ENCODE measurements at regions not wholly inside any gene's neighbourhood (a gene's known extent, or its start where the extent isn't known, plus 50 kb on each side); places are given as distances from the start of the nearest gene placed in this dataset.

DNA sequence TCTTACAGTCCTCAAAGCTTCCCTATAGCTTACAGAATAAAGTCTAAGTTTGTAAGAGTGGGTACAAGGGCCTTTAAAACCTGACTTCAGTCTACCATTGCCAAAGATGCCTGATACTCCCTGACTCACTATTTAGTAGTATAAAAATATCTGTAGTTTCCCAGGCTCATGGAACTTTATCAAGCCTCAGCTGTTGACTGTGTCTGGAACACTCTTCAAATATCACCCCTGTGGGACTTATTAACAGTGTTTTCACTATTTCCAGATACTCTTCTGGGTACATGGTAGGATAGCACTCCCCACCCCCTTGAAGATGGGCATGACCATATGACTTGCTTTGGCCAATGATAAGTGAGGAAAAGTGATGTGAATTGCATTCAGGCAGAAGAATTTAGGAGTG, 105.3 kb upstream of the TENT5A start:
- no peak for DNase-seq

DNA sequence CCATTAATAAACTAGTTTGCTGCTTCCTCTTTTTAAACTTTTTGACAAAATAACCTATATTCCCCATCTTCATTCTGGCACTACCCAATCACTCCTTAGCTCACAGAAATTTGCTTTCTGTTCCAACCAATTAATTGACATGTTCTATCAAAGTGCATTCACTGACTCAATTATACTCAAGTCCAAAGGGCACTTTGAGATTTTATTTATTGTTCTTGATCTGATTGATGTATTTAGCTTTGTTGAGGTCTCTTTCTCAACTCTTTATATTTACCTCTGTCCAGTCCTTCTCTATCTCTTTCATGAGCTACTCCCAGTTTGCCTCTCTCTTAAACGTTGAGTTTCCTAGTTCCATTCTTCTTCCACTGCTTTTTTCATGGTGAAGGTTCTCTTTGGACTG, 104.4 kb upstream of the TENT5A start:
- DNase-seq: no peak

DNA sequence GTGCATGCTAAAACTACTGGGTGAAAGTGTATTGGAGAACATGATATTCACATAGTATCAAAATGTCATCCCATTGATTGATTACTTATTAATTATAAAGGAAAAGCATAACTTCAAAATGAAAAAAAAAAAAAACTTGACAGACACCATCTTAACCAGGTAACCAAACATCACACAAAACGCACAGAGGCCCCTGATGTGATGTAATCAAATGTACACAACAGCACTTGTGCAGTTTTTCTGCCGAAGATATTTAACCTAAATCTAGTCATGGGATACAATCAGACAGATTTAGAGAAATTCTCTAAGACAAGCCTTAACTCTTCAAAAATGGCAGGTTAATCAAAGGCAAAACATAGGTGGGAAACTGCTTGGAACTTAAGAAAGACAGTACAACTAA, 102.0 kb upstream of the TENT5A start:
- no peak for DNase-seq

DNA sequence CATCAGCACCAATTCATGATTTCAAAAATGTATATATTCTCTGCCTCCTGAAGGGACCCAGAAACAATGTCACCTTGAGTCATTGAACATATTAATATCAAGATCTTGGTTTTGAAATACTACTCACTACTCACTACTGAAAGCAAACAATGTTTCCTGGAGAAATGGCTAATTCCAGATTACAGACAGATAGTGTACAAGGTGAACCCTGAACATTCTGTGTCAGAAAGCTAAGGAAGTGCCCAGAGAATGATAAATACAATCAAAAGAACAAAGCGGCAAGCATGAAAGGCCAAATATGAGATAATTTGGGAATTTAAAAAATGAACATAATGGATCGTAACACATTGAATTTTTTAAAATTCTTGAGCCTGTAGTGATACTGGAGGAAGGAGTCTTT, 101.5 kb upstream of the TENT5A start:
- no peak for DNase-seq

DNA sequence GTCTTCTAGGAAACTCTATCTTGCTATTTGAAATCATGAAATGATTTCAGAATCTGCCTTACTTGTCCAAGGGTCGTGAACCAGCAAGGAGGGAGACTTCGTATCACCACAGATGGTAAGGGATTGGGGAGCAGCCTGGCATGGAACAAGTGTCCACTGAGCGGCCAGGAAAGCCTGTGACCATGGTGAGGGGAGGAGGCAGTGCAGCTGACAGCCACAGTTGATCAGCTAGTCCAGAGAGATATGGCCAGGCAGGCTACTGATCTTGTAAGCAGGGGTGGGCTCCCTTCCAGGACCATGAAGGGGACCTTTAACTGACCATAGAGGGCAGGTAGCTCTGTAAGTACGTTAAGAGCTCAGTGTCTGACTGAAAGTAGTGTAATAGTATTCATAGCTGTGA, 96.8 kb upstream of the TENT5A start:
- DNase-seq: no peak

DNA sequence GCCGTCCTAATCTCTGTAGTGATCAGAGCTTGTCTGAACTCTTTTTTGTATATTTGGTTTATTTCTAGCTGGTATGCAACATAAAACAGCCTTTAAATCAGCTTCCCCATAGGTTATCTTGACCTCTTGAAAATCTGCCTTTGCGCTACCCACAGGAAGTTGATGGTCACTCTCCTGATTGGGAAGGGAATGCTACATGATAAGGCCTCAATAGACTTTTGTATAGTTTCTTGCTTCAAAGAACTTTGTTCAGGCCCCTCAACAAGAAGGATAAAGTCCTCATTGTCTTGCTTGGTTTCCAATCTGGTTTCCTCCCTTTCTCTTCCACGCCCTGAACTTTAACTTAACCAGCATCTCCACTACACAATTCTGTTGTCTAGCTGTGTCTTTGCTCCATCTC, 95.4 kb upstream of the TENT5A start:
- no peak for DNase-seq

DNA sequence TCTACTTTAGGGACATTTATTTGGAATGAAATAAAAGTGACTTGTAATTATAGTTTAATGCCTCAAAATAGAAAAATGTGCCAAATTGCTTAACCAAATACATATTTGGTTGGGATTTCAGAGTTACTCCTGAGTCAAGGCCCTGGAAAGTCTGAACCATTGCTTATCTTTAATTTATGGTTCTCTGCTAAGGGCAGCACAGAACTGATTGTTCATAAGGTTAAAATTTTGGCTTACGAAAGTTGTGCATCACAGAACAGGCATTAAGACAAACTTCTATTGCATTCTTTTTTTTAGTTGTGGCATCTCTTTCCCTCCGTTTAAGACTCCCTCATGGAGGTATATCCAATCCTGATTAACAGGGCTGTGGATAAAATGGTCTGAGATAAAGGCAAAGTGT, 92.2 kb upstream of the TENT5A start:
- DNase-seq: no peak

DNA sequence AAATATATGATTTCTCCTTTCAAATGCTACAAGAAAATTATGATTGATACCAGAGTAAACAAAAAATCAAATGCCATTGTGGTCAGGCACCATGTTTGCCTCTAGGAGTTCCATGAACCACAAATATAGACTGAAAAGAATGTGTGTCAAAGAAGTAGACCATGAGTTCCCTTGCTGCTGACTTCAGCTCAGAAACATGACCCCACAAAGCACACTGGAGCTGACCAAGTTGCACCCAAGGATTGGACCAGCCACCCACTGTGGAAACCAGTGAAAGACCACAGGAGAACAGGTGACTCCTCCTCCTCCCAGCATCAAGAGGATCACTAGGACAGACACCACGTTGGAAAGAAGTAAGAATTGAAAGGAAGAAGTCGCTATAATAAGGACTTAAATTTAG, 90.8 kb upstream of the TENT5A start:
- DNase-seq: no peak

DNA sequence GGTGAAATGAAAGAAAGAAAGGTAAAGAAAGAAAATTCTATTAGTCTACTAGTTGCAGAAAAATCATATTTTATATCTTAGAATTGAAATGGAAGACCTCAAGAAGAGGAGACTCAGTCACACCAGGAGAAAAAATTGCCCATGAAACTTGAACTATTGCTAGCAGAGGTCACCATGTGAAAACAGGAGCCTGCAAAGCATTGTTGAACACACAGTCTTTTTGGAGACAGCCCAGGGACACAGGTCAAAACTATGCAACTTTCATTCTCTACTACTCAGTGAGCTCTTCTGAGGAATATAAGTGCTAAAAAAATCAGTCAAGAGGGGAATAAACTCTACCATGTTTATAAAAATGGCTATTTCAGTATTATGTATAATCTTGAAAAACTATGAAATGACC, 89.8 kb upstream of the TENT5A start:
- DNase-seq: no peak

DNA sequence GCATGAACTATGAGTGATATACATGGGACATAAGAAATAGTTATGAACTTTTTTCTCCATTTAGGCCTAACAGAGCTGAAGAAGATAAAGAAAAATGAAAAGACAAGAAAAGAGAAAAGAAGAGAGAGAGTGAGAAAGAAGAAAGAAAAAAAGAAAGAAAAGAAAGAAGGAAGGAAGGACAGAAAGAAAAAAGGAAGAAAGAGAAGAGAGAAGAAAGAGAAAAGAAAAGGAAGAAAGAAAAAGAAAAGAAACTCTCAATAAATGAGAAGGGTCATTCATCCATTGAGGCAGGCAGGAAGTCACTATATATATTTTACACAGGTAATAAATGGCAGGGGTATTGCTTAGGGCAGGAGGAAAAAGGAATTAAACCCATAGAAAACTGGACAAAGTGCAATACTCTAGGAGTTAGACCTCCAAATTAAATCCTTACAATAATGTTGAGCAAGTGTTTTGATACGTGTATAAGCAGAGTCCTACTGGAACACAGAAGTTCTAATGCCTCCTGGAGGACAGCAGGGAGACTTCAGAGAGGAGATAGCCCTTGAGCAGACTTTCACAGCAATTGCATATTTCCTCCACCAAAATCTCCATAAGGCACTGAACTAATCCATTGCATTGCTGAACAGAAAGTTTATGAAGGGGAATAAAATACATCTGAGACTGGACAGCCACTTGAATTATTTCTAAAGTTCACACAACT, 86.4 kb upstream of the TENT5A start:
- no peak for DNase-seq

DNA sequence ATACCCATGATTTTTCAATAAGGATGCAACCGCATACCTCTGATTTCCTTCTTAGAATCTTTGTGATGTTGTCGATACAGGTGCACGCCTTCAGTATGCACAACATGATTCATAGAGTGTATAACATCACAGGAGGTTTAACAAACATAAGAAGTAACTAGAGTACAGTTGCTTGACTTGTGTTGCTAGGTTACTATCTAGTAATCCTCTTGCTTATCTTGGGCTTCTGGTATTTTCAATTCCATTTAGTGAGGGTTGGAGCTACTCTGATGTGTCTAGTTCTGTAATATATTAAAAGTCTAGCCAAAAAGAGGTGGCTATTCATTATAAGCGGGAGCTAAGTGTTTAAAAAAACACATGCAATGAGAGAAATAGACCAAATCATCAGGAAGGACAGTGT, 85.5 kb upstream of the TENT5A start:
- DNase-seq: no peak

DNA sequence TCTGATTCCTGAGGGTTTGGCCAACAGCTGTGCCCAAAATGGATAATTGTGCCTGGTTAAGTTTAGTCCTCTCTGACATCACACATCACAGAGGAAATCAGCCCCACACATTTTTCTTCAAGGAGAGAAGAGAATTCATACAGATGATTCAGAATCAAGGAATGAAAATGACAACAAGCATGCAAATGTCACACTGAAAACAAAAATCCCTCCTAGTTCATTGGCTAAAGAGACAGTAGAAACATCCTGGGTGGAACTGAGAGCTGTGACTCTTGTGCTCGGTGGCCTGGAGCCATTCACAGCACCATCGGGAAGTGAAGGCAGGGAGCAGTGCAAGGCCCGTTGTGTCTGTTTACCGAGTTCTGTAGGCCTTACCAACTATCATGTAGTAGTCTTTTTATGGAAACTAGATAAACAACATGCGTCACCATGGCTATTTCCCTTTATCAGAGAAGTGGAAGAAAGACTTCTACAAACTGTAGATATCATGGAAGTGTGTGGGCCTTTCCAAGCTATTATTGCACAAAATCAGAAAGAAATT, 81.7 kb upstream of the TENT5A start:
- no peak for DNase-seq

DNA sequence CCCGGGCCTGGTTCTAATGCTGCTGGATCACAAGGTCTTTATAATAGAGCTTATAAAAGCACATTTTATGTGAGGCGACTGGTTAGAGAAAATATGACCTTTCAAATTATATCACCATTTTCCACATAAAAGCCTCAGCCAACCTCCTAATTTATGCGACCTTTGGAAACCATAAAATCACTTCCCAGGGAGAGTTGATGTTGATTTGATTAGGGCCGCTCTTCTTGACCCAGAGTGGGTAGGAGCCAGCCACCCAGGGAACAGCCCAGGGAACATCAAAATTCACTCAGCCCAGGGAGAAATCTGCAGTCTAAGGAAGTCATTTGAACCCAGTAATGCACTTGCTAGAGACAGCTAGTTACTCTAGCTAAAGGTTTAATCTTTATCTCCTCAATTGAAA, 79.8 kb upstream of the TENT5A start:
- no peak for DNase-seq

DNA sequence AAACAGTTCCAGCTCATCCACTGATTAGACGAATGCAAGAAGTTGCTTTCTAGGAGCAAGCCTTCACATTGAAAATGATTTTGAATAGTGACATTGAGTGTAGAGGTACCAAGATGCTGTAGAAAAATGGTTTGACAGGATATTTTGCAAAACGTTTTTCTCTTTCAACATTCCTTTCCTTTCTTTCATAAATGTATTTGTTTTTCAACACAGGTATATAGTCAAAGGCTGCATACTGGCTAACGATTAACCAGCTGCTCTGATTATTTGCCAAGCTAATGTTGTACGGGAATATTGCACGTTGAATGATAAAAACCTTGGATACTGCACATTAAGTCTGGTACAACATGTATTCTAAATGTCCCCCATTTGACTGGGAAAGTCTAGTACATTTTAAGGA, 78.8 kb upstream of the TENT5A start:
- DNase-seq: no peak

DNA sequence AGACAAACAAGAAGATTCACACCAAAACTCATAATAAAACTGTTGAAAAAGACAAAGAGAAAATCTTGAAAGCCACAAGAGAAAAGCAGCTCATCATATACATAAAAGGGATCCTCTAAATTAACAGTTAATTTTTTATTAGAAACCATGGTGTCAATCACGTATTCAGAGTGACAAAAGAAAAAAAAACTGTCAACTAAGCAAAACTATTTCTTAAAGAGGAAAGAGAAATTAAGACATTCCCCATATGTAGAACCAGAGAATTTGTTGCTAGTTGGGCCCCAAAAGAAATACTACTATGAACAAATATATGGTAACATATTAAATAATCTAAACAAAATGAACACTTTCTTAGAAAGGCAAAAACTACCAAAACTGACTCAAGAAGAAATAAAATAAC, 74.3 kb upstream of the TENT5A start:
- no peak for DNase-seq

DNA sequence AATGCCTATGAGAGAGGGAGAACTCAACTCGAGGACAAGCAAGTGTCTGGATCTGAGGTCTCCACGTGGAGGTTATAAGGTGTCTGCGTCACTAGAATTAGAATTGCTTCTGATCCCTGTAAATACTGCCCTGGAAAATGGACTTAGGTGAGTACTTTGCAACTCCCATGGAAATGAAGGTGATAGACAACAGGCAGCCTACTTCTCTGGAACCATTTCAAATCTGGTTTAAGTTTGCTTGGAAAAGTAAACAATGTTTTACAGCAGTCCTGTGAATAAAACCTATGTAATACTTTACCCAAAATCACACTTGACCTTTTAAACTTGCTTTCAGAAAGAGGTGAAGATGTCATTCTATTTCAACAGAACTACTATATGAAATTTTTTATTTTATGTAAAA, 70.1 kb upstream of the TENT5A start:
- no peak for DNase-seq

DNA sequence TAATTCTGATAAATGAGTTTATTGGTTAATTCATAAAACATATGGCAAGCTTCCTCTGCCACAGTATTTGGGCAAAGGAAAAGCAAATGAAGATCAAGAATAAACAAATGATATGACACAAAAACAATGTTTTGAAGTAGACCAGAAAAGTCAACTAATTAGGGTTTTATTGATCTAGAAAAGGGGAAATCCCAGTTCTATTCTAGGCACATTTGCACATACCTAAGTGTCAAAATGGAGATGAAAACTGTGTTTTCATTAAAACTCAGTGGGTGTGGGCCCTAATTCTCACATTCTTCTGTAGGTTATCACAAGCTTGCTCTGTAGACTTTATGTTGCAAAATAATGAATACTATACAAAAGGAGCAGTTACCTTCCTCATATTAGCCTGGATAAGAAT, 69.0 kb upstream of the TENT5A start:
- no peak for DNase-seq

DNA sequence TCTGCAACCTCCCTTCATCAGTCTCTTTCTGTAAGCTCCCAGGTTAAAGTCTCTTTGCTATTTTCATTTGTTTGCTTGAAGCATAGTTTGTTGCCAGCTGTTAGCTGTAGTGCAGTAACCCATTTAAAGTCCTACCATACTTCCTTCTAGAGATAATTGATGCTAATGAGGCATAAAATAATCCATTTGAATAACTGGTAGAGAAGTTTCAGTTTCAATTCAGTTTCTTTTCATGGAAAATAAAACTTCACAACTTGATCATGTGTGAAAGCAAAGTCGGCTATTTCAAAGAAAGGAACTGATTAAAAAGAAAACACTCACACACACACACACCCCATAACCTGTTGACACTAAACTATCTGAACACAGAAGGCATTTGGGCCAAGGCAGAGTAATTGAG, 68.5 kb upstream of the TENT5A start:
- no peak for DNase-seq

DNA sequence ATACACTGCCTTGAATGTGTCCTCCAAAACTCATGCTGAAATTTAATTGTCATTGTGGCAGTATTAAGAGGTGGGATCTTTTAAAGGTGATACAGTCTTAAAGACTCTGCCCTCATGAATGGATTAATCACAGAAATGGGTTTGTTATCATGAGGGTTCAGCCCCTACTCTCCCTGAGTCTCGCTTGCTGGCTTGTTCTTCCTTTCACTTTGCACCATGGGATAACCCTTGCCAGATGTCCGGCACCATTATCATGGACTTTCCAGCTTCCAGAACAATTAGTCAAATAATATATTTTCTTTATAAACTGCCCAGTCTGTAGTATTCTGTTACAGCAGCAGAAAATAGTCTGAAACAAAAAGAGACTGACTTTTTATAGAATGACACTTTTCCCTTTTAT, 67.9 kb upstream of the TENT5A start:
- no peak for DNase-seq

DNA sequence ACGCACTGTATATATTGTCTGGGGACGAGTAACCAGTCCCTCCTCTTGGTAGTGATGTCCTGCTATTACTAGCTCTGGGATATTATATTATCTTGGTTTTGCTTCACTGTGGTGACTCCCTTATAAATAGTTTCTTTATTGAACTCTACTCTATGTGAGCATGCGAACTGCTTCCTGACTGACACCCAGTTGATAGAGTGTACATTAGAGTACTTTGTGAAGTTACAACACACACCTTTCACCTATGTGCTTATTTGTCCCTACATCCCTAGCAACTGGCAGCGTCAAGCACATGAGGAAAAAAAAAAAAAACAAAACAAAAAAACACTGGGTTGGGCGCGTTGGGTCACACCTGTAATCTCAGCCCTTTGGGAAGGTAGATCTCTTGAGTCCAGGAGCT, 67.3 kb upstream of the TENT5A start:
- DNase-seq: no peak

DNA sequence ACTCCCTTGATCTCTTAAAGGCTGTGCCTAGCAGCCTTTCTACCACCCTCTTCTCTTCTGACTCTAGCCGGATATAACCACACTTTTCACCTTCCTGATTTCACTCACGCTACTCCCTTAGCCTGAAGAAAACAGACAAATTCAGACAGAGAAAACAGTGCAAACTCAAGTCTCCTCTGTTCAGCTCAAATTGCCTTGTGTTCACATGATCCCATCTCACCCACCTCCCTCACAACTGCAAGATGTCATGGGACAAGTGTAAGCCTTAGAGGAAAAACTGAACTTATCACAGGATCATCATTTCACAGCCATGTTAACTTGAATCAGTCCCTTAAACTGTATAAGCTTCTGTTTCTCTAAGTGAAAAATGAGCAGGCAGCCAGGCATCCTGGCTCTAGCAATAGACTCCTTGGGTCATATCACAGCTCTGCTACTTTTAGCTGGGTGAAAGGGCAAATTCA, 66.5 kb upstream of the TENT5A start:
- DNase-seq: no peak

DNA sequence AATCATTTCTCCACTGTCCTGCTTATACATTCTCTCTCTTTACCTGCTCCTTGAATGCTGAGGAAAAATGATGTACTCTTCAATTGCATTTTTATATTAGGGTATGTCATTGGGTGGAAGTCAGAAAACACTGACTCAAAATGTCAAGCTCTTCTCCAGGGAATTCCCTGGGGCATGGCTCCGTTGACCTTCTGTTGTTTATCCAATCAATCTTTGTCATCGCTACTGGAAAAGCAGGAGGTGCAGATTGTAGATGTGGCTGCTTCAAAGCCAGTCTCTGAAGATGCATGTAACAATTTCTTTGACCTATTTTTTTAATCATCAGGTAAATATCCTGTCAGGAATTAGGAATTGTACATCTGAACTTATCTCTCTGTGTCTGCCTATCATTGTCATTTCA, 63.9 kb upstream of the TENT5A start:
- no peak for DNase-seq

DNA sequence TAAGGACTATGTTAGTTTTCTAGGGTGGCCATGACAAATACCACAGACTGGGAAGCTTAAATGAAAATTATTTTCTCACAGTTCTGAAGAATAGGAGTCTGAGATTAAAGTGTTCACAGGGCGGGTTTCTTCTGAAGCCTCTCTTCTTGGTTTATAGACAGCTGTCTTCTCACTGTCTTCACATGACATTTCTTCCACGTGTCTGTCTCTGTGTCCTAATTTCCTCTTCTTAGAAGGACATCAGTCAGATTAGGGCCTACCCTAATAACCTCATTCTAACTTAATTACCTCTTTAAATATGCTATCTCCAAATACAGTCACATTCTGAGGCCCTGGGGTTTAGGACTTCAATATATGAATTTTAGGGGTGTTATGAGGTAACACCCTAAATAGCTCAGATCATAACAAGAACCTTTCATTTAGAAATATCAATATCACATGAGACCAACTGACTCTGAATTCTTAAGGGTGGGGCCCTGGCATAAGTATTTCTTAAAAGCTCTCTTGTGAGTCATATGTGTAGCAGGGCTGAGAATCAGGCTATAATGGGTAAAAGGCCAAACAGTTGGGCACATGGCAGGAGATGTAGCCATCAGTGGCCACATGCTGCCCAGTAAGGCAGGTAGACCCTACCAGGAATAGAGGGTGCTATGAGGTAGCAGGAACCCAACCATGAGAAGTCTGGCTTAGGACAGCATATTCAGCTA, 62.0 kb upstream of the TENT5A start:
- DNase-seq: no peak

DNA sequence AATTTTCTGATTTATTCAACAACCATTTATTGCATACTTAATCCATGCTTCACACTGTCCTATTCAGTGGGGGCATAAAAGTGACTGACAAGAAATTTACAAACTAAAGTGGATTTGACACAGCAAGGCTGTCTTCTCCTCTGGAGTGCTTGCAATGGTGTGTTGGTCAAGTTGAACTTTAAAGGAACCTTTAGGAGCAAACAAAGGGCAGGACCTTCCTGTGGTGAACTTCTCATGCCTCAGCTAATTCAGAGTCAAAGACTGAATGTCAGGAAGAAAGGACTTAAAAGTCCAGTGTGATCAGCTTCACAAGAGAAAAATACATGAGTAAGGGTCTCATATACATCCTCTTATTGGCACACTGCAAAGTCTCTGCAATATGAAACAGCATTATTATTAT, 60.8 kb upstream of the TENT5A start:
- DNase-seq: no peak

DNA sequence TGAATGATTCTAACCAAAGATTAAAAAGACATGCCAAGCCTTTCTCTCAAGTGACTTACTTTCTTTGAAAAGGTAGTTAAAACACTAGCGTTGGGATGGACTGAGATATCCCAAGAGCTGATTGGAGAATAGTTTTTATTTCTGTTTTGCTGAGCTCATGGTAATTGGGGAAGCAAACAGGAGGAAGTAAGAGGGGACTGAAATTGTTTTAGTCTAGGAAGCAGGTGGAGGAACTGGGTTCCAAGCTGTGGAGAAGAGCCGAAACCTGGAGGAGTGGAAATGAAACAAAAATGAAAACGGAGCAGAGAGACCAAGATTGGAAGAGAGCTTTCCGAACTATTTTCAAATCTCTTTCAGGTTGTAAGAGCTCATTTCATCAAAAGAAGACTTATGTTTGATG, 59.9 kb upstream of the TENT5A start:
- no peak for DNase-seq

All from COR-L47 (cell line).